ENCODE measurements at regions not wholly inside any gene's neighbourhood (a gene's known extent, or its start where the extent isn't known, plus 50 kb on each side); places are given as distances from the start of the nearest gene placed in this dataset.

GRCh38 chr7:153852261-153852660 is 199.9 kb upstream of the DPP6 start:
- H3K27me3 ChIP-seq, result no peaks in the 10 kb centered on the region
- H3K4me3 ChIP-seq, result no peak overlapping the region
- no peak overlapping the region for H3K4me2 ChIP-seq
- H4K20me1 ChIP-seq, result no peaks in the 10 kb centered on the region
- no peaks in the 10 kb centered on the region for H3K9me3 ChIP-seq
- no peak overlapping the region for H3K9ac ChIP-seq
- H3K27ac ChIP-seq, result no peak overlapping the region
- H3K36me3 ChIP-seq, result no peaks in the 10 kb centered on the region
- H3K4me1 ChIP-seq, result no peaks in the 10 kb centered on the region
- no peak for TF ChIP-seq Cebpa-rat (IDR thresholded peaks at IDR 0.05)

DNA sequence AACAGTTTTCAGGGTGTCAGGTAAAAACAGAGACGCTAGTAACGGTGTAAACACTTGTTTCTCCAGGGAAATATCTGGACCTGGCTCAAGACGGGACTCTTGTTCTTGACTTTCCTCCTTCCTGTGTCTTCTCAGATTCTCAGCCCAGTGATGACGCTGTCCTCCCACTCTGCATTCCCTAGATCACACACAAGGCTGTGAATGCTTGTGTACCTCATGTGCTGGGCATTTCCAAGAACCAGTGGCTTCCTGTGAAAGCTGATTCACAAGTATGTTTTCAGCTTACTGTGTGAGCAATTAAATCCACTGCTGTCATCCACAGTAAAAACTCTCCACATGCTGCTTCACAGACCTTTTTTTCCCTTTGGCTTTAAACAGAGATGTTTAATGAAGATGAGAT is 193.8 kb upstream of the DPP6 start:
- Histone ChIP-seq H3K9me3 (peaks cover 5% of the 10 kb centered on the region), H3K27ac (no peak overlapping the region), H4K20me1 (no peaks in the 10 kb centered on the region), H3K9ac (no peak overlapping the region), H3K27me3 (no peaks in the 10 kb centered on the region), H3K4me3 (no peak overlapping the region), H3K4me2 (no peak overlapping the region), H3K4me1 (no peaks in the 10 kb centered on the region; the same call in 1 of the 2 replicates), H3K36me3 (no peaks in the 10 kb centered on the region)
- TF ChIP-seq Cebpa-rat (IDR thresholded peaks at IDR 0.05), result no peak

GRCh38 chr7:153859239-153859638 is 193.0 kb upstream of the DPP6 start:
- no peaks in the 10 kb centered on the region for H4K20me1 ChIP-seq
- H3K27ac ChIP-seq, result no peak overlapping the region
- H3K4me1 ChIP-seq, result no peaks in the 10 kb centered on the region; the same call in 1 of the 2 replicates
- no peaks in the 10 kb centered on the region for H3K27me3 ChIP-seq
- no peak overlapping the region for H3K4me3 ChIP-seq
- peaks cover 8% of the 10 kb centered on the region for H3K9me3 ChIP-seq
- no peak overlapping the region for H3K4me2 ChIP-seq
- H3K36me3 ChIP-seq, result no peaks in the 10 kb centered on the region
- H3K9ac ChIP-seq, result no peak overlapping the region
- no peak for TF ChIP-seq Cebpa-rat (IDR thresholded peaks at IDR 0.05)

GRCh38 chr7:153886506-153887441 is 165.4 kb upstream of the DPP6 start:
- Histone ChIP-seq H4K20me1 (no peaks in the 10 kb centered on the region), H3K4me1 (no peaks in the 10 kb centered on the region), H3K4me3 (no peak overlapping the region), H3K9ac (no peak overlapping the region), H3K36me3 (no peaks in the 10 kb centered on the region), H3K27me3 (no peaks in the 10 kb centered on the region), H3K4me2 (no peak overlapping the region), H3K9me3 (peaks cover 33% of the 10 kb centered on the region), H3K27ac (no peak overlapping the region)
- TF ChIP-seq Cebpa-rat (IDR thresholded peaks at IDR 0.05), result no peak

GRCh38 chr7:153887749-153888569 is 164.2 kb upstream of the DPP6 start:
- no peak overlapping the region for H3K4me2 ChIP-seq
- no peaks in the 10 kb centered on the region for H4K20me1 ChIP-seq
- H3K27me3 ChIP-seq, result no peaks in the 10 kb centered on the region
- H3K4me1 ChIP-seq, result no peaks in the 10 kb centered on the region
- H3K9ac ChIP-seq, result no peak overlapping the region
- no peaks in the 10 kb centered on the region for H3K36me3 ChIP-seq
- no peak for TF ChIP-seq Cebpa-rat (IDR thresholded peaks at IDR 0.05)
- H3K4me3 ChIP-seq, result no peak overlapping the region
- H3K27ac ChIP-seq, result no peak overlapping the region
- H3K9me3 ChIP-seq, result peaks cover 33% of the 10 kb centered on the region

GRCh38 chr7:153891990-153892389 is 160.2 kb upstream of the DPP6 start:
- H3K27me3 ChIP-seq, result no peaks in the 10 kb centered on the region
- no peak overlapping the region for H3K27ac ChIP-seq
- no peaks in the 10 kb centered on the region for H3K4me1 ChIP-seq
- H3K9me3 ChIP-seq, result peaks cover 22% of the 10 kb centered on the region
- no peaks in the 10 kb centered on the region for H3K36me3 ChIP-seq
- H3K9ac ChIP-seq, result no peak overlapping the region
- no peak overlapping the region for H3K4me2 ChIP-seq
- no peaks in the 10 kb centered on the region for H4K20me1 ChIP-seq
- no peak for TF ChIP-seq Cebpa-rat (IDR thresholded peaks at IDR 0.05)
- H3K4me3 ChIP-seq, result no peak overlapping the region

DNA sequence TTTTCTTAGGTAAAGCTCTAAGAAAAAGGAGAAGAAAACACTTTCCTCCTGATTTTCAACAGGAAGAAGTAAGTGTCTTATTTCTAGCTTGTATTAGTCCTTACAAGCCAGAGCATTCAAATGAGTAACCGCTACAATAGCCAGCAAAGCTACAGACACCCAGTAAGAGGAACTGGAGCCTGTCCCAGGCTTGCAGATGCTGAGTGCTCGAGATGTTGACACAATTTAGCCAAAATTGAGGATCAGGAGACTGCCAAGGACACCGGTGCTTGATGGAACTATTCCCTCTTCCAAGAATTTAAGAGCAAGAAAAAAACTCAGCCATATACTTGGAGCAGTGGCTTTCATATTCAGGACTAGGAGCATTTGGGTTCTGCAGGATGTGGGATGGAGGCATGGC is 149.3 kb upstream of the DPP6 start:
- Histone ChIP-seq H4K20me1 (no peaks in the 10 kb centered on the region), H3K4me1 (peaks cover 7% of the 10 kb centered on the region), H3K36me3 (no peaks in the 10 kb centered on the region), H3K27me3 (no peaks in the 10 kb centered on the region), H3K9ac (no peak overlapping the region), H3K9me3 (no peaks in the 10 kb centered on the region; the same call in 1 of the 2 replicates), H3K4me2 (no peak overlapping the region), H3K27ac (no peak overlapping the region), H3K4me3 (no peak overlapping the region)
- TF ChIP-seq Cebpa-rat (IDR thresholded peaks at IDR 0.05), result no peak

GRCh38 chr7:153912211-153912610 is 140.0 kb upstream of the DPP6 start:
- Histone ChIP-seq H3K9ac (no peak overlapping the region), H3K27ac (no peak overlapping the region), H3K4me3 (no peak overlapping the region), H3K4me1 (no peaks in the 10 kb centered on the region), H4K20me1 (no peaks in the 10 kb centered on the region), H3K36me3 (no peaks in the 10 kb centered on the region), H3K4me2 (no peak overlapping the region), H3K27me3 (no peaks in the 10 kb centered on the region), H3K9me3 (no peaks in the 10 kb centered on the region)
- TF ChIP-seq Cebpa-rat (IDR thresholded peaks at IDR 0.05), result no peak

- Histone ChIP-seq H3K4me2 (no peak overlapping the region), H3K9ac (no peak overlapping the region), H3K27ac (no peak overlapping the region), H3K9me3 (0 out of 2 replicates have a peak, but pooled peaks cover 5% of the 10 kb centered on the region), H3K27me3 (no peaks in the 10 kb centered on the region), H3K4me3 (no peak overlapping the region), H4K20me1 (no peaks in the 10 kb centered on the region), H3K36me3 (no peaks in the 10 kb centered on the region), H3K4me1 (no peaks in the 10 kb centered on the region)
- no peak for TF ChIP-seq Cebpa-rat (IDR thresholded peaks at IDR 0.05)
Observed at GRCh38 chr7:153920126-153920525, 132.1 kb upstream of the DPP6 start.

DNA sequence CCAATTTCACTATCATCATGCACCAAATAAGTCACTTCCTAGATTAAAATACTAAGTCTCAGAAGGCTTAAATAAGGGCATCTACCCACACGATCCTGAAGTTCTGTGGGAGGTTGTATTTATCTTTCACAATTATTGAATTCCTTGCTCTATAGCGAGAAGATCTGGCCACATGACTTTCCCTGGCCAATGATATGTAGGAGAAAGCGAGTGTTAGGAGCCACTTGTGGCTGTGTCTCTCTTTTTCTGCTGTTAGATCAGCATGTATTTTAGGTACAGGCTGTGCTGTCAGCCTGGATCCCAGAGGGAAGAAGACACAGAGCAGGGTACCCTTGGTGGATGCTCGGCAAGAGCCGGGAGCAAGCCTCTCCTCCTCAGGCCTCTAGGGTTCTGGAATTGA is 131.3 kb upstream of the DPP6 start:
- Histone ChIP-seq H3K9me3 (0 out of 2 replicates have a peak, but pooled peaks cover 9% of the 10 kb centered on the region), H4K20me1 (no peaks in the 10 kb centered on the region), H3K36me3 (no peaks in the 10 kb centered on the region), H3K4me3 (no peak overlapping the region), H3K27ac (no peak overlapping the region), H3K9ac (no peak overlapping the region), H3K4me2 (no peak overlapping the region), H3K27me3 (no peaks in the 10 kb centered on the region), H3K4me1 (no peaks in the 10 kb centered on the region)
- no peak for TF ChIP-seq Cebpa-rat (IDR thresholded peaks at IDR 0.05)
